Erythroblast (primary cell): ENCODE measurements at regions not wholly inside any gene's neighbourhood (a gene's known extent, or its start where the extent isn't known, plus 50 kb on each side); places are given as distances from the start of the nearest gene placed in this dataset.

Source experiments
- GATA1 ChIP-seq: IDR thresholded peaks from 2 replicates; pipeline ENCODE4 v1.6.1; 2011; ENCODE audit warnings: low read depth, mild to moderate bottlenecking, control low read depth, low read length, moderate library complexity
- POLR2A ChIP-seq: IDR thresholded peaks from 2 replicates; pipeline ENCODE4 v1.6.1; 2011; ENCODE audit warnings: mild to moderate bottlenecking, low read length

DNA sequence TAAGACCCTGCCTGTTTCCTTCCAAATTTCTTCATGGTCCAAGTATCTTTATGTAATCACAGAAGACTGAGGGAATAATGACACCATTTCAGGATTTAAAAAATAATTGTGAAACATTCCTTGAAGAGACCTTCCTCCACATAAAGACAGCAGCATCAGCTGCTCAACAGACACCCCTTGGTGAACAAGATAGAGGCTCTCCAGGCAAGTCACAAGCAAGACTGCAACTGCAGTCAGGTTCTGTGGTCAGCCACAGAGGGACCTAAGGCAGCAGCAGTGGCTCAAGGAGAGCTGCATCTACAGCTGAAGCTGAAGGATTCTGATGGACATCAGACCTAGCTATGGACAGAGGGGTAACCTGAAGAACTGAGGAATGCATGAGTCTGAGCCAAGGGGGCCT, 97.2 kb upstream of the C3orf80 start:
- TF ChIP-seq POLR2A (no peak), GATA1 (no peak)
